ENCODE measurements at regions not wholly inside any gene's neighbourhood (a gene's known extent, or its start where the extent isn't known, plus 50 kb on each side); places are given as distances from the start of the nearest gene placed in this dataset.
"Not testable (repeated sequence)": the region's sequence is repeated elsewhere in the genome, so short reads cannot be mapped to it uniquely, and the experiment has no call there.

DNA sequence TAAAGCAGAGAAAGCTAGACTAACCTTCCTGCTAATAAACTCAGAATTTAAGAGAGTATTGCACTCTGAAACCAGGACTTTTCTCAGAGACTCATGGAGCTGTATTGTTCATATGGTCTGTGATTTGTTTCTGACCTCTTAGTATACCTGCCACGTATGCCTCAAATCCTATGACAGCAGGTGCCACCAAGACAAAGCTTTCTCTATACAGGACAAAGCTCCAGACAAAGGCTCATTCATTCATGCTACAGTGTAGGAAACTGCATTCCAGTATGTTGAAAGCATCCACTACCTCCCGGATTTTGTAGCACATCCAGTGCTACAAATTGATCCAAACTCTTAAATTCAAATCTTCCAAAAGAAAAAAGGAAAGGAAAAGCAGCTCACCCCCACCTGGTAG lies 178.3 kb downstream of the CHIC2 start:
- Mint-ChIP-seq H3K36me3 (ENCODE audit: insufficient read depth) (no peaks in the 10 kb centered on the region), H3K27me3 (peaks cover 16 to 24% of the 10 kb centered on the region in 2 donors), H3K9me3 (no peaks in the 10 kb centered on the region), H3K27ac (no peak overlapping the region), H3K4me3 (no peak overlapping the region), H3K4me1 (ENCODE audit: low read depth in 2 of 2) (no peaks in the 10 kb centered on the region)
- DNase-seq (no peak), ATAC-seq (replicated peaks) (no peak)

DNA sequence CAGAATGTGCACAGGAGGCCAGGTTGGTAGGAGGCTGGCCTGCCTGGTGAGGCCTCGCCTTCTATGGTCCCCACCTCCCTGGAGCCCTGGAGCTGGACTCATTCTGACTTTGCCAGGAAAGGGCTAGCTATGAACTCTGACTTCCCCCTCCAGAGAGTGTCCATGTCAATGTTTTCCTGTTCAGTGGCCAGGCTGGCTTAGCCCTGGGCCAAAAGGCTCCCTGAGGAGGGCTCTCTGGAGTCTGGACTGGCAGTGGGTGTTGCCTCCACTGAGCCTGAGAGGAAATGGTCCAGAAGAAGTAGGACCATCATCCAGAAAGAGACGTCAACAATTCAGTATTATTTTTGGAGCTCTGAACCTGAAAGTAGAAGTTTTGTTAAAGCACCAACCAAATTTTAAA lies 178.7 kb downstream of the CHIC2 start:
- DNase-seq = no peak
- no peaks in the 10 kb centered on the region for H3K4me1 Mint-ChIP-seq (ENCODE audit: low read depth in 2 of 2)
- H3K4me3 Mint-ChIP-seq = no peak overlapping the region
- H3K27me3 Mint-ChIP-seq = peaks cover 16 to 20% of the 10 kb centered on the region in 2 donors
- H3K36me3 Mint-ChIP-seq (ENCODE audit: insufficient read depth) = no peaks in the 10 kb centered on the region
- H3K27ac Mint-ChIP-seq = no peak overlapping the region
- ATAC-seq (replicated peaks) = no peak
- H3K9me3 Mint-ChIP-seq = no peaks in the 10 kb centered on the region

DNA sequence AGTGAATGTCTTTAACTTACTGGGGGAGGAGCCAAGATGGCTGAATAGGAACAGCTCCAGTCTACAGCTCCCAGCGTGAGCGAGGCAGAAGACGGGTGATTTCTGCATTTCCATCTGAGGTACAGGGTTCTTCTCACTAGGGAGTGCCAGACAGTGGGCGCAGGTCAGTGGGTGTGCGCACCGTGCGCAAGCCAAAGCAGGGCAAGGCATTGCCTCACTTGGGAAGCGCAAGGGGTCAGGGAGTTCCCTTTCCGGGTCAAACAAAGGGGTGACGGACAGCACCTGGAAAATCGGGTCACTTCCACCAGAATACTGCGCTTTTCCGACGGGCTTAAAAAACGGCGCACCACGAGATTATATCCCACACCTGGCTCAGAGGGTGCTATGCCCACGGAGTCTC lies 187.3 kb downstream of the CHIC2 start:
- H3K9me3 Mint-ChIP-seq; ATAC-seq (replicated peaks); H3K27ac Mint-ChIP-seq; DNase-seq; H3K4me1 Mint-ChIP-seq (ENCODE audit: low read depth in 2 of 2); H3K36me3 Mint-ChIP-seq (ENCODE audit: insufficient read depth); H3K4me3 Mint-ChIP-seq: not testable (repeated sequence)
- peaks cover 16 to 29% of the 10 kb centered on the region in 2 donors for H3K27me3 Mint-ChIP-seq

DNA sequence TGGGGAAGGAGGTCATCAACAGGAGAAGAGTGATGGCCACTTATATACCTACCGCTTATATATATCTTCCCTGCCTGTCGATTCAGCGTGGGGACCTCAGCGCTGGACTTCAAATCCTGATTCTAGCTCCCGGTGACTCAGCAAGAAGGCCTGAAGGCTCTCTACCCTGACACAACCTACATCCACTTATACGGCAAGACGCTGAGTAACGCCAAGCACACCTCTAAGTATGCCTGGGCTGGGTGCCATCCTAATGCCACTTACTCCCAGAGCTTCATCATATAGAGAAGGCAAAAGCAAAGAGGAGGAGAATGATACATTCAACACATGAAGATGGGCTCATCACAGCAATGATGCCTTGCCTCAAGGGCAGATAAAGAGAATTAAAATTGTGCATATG lies 198.3 kb downstream of the CHIC2 start:
- no peak for ATAC-seq (replicated peaks)
- no peaks in the 10 kb centered on the region for H3K36me3 Mint-ChIP-seq (ENCODE audit: insufficient read depth)
- no peak overlapping the region for H3K4me3 Mint-ChIP-seq
- no peaks in the 10 kb centered on the region for H3K4me1 Mint-ChIP-seq (ENCODE audit: low read depth in 2 of 2)
- H3K9me3 Mint-ChIP-seq = no peaks in the 10 kb centered on the region
- DNase-seq = no peak
- H3K27ac Mint-ChIP-seq = no peak overlapping the region
- peaks cover 6 to 11% of the 10 kb centered on the region in 2 donors for H3K27me3 Mint-ChIP-seq

DNA sequence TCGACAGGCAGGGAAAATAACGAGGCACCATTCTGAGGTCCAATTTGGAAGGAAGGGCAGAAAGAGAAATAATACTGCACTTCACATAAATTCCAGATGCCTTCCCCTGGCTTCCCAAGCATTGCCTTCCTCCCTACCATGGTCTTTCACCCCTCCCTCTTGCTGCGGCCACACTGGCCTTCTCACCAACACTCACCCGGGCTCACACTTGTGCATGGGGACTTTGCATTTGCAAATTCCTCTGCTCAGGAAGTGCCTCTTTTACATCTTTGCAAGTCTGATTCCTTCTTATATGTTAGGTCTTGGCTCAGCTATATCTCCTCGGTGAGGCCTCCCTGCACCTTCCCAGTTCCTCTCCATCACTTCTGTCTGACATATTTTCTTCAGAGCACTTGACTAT lies 199.4 kb downstream of the CHIC2 start:
- H3K27ac Mint-ChIP-seq = no peak overlapping the region
- H3K9me3 Mint-ChIP-seq = no peaks in the 10 kb centered on the region
- H3K4me1 Mint-ChIP-seq (ENCODE audit: low read depth in 2 of 2) = no peaks in the 10 kb centered on the region
- no peak for DNase-seq
- H3K36me3 Mint-ChIP-seq (ENCODE audit: insufficient read depth) = no peaks in the 10 kb centered on the region
- peaks cover 6 to 11% of the 10 kb centered on the region in 2 donors for H3K27me3 Mint-ChIP-seq
- no peak for ATAC-seq (replicated peaks)
- no peak overlapping the region for H3K4me3 Mint-ChIP-seq

DNA sequence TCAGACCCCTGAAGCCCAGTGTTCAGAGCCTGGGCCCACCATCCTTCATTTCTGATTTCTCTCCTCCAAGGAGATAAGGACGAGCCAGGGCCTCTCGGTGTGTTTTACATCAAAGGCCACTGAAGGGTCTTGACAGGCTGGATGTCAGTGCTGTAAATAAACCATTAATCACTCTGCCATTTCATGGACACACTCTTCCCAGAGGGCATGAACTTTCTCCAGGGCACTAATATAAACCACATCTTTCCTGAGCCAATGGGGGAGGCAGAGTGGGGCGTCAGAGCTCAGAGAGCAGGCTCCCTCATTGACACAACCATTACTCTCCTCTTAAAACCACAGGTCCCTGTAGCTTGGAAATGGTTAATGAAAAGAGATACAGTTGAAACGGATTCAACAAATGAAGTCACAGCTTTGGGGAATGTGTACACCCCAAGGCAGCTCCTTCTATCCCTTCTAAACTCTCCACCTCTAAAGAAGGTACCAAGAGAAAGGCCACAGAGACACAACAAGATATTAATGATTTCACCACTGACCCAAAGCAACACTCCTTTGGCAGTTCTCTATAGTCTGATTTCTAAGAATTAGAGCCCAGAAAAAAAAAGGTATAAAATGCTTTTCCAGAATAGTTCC lies 200.6 kb downstream of the CHIC2 start:
- Mint-ChIP-seq H3K9me3 (no peaks in the 10 kb centered on the region), H3K36me3 (ENCODE audit: insufficient read depth) (no peaks in the 10 kb centered on the region), H3K27ac (no peak overlapping the region), H3K4me1 (ENCODE audit: low read depth in 2 of 2) (no peaks in the 10 kb centered on the region), H3K27me3 (peaks cover 6 to 16% of the 10 kb centered on the region in 2 donors), H3K4me3 (no peak overlapping the region)
- DNase-seq (no peak), ATAC-seq (replicated peaks) (no peak)

DNA sequence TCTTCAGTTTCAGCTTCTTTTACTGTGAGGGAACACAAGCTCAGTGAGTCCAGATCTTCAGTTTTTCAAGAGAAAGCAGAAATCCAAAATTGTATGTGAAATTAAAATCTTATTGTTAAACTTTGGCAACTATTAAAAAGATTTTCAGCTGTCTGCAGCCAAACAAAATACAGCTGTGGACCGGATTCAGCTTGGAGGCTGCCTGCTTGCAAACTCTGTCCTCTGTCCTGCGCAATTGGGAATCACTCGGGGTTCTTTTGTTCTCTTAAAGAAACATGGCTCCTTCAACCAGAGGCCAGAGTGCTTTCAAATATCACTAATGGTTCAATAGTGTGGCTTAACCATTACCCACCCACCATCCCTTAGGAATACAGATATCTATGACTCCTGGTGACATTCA lies 201.2 kb downstream of the CHIC2 start:
- Mint-ChIP-seq H3K4me3 (no peak overlapping the region), H3K27me3 (peaks cover 6 to 16% of the 10 kb centered on the region in 2 donors), H3K27ac (no peak overlapping the region), H3K36me3 (ENCODE audit: insufficient read depth) (no peaks in the 10 kb centered on the region), H3K9me3 (no peaks in the 10 kb centered on the region), H3K4me1 (ENCODE audit: low read depth in 2 of 2) (no peaks in the 10 kb centered on the region)
- DNase-seq (no peak), ATAC-seq (replicated peaks) (no peak)

DNA sequence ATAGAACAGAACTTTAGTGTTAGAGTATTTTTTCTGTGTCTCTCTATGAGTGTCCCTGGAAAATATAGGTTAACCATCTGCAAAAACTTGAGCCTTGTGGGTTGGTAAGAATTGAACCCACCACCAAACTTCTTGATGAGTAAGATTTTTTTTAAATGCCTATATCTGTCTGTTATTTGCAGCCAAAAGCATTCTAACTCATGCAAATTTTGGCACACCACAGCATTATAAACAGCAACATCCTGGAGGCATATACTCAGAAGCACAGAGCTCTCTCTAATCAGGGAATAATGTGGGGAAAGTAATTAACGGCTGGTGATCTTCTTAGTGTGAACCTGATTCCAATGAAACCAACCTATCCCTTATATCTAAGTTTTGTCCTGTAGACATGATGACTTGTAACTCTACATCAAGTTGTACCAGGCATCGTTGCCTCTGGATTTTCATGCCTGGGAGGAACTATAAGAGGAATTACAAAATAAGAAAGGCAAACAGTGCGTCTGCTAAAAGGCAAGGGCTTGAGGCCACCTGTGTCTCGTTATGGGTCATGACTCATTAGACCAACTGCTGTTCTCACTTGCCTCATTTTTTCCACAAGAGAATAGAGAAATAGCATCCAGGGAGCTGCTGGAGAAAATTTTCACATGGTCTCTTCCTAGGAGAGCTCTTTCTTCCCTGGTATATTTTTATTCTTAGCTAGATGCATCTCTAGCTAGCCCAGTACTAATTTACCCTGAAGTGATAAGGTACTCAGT lies 202.4 kb downstream of the CHIC2 start:
- Mint-ChIP-seq H3K4me3 (no peak overlapping the region), H3K9me3 (no peaks in the 10 kb centered on the region), H3K36me3 (ENCODE audit: insufficient read depth) (no peaks in the 10 kb centered on the region), H3K27me3 (peaks cover 6 to 16% of the 10 kb centered on the region in 2 donors), H3K4me1 (ENCODE audit: low read depth in 2 of 2) (no peaks in the 10 kb centered on the region), H3K27ac (no peak overlapping the region)
- ATAC-seq (replicated peaks) (no peak), DNase-seq (no peak)

DNA sequence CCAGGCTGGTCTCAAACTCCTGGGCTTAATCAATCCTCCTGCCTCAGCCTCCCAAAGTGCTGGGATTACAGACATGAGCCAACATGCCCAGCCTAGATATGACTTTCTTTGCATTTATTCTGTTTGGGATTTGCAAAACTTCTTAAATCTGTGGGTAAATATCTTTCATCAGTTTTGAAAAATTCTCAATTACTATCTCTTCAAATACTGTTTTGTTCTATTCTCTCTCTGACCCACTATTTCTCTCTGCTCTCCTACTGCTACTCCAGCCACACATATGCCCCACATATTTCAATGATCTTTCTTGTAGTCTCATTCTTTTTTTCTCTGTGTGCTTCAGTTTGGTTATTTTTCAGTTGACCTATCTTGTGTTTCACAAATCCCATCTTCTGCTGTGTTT lies 205.1 kb downstream of the CHIC2 start:
- no peak overlapping the region for H3K27ac Mint-ChIP-seq
- H3K4me1 Mint-ChIP-seq (ENCODE audit: low read depth in 2 of 2) = no peaks in the 10 kb centered on the region
- H3K4me3 Mint-ChIP-seq = no peak overlapping the region
- DNase-seq (no peak), ATAC-seq (replicated peaks) (no peak)
- H3K9me3 Mint-ChIP-seq = no peaks in the 10 kb centered on the region
- H3K27me3 Mint-ChIP-seq = peaks cover 0 to 10% of the 10 kb centered on the region in 2 donors
- no peaks in the 10 kb centered on the region for H3K36me3 Mint-ChIP-seq (ENCODE audit: insufficient read depth)

DNA sequence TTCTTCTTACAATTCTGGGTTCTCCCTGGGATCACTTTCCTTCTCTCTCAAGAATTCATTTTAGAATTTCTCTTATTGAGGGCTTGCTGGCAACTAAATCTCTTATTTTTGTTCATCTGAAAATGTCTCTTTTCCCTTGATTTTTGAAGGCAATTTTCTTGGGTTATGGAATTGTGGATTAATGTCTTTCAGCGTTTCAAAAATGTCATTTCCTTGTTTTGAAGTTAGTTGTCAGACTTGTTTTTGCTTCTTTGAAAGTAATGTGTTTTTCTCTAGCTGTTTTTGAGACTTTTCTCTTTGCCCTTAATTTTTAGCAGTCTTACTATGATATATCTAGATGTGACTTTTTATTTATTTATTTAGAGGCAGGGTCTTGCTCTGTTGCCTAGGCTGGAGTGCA lies 205.7 kb downstream of the CHIC2 start:
- DNase-seq (no peak), ATAC-seq (replicated peaks) (no peak)
- Mint-ChIP-seq H3K9me3 (no peaks in the 10 kb centered on the region), H3K4me1 (ENCODE audit: low read depth in 2 of 2) (no peaks in the 10 kb centered on the region), H3K4me3 (no peak overlapping the region), H3K36me3 (ENCODE audit: insufficient read depth) (no peaks in the 10 kb centered on the region), H3K27me3 (peaks cover 0 to 10% of the 10 kb centered on the region in 2 donors), H3K27ac (no peak overlapping the region)

DNA sequence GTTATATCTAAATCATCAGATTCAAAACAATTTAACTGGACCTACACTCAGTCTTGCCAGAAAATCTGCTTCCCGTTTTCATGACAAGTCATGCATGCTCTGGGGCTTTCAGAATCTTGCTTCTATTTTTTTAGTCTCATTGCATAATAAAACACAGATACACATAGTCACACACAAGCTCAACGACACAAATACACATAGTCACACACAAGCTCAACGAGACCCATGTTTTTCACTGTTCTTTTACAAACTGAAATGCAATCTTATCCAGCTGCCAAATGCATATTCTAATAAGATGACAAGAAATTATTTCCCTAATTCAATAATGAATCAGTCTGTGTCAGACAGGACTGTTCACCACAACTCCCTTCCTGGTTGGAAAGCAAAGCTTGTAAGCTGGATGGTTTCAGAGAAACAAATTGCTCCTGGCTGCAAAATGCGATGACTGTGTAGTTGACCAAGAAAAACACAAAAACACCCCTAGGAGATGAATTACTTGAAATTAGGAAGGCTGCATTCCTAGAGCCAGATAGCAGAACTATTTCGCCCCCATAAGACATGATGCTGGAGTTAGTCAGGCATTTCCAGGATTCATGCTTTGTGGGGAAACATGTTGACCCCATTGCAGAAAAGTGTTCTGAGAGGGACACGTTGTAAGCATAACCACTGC lies 208.7 kb downstream of the CHIC2 start:
- no peak overlapping the region for H3K4me3 Mint-ChIP-seq
- no peak for ATAC-seq (replicated peaks)
- DNase-seq = no peak
- peaks cover 0 to 5% of the 10 kb centered on the region in 2 donors for H3K27me3 Mint-ChIP-seq
- H3K4me1 Mint-ChIP-seq (ENCODE audit: low read depth in 2 of 2) = no peaks in the 10 kb centered on the region
- H3K9me3 Mint-ChIP-seq = no peaks in the 10 kb centered on the region
- no peak overlapping the region for H3K27ac Mint-ChIP-seq
- no peaks in the 10 kb centered on the region for H3K36me3 Mint-ChIP-seq (ENCODE audit: insufficient read depth)

DNA sequence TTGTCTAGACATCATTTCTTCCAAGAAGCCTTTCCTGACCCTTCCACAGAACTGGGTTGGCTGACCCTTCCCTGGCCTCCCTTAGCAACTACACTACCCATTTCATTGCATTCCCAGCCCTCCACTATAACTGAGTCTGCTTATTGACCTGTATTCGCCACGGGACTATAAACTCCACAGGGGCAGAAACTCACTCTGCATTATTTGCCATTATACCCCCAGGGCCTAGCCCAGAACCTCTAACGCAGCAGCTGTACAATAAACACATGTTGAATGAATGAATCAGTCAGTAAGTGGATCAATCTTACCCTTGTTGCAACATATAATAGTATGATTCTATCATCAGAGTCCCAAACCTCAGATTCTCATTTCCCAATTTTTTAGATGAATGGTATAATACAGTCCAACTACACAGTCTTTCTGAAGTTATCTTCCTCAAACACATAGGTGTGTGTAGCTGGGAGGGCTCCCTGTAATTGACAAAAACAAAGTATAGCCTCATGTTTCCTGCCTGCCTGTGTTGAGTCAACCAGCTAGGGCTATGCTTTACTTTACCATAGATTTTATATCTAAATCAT lies 209.3 kb downstream of the CHIC2 start:
- Mint-ChIP-seq H3K4me3 (no peak overlapping the region), H3K36me3 (ENCODE audit: insufficient read depth) (no peaks in the 10 kb centered on the region), H3K27me3 (peaks cover 0 to 5% of the 10 kb centered on the region in 2 donors), H3K9me3 (no peaks in the 10 kb centered on the region), H3K4me1 (ENCODE audit: low read depth in 2 of 2) (no peaks in the 10 kb centered on the region), H3K27ac (no peak overlapping the region)
- no peak for ATAC-seq (replicated peaks)
- DNase-seq = no peak

DNA sequence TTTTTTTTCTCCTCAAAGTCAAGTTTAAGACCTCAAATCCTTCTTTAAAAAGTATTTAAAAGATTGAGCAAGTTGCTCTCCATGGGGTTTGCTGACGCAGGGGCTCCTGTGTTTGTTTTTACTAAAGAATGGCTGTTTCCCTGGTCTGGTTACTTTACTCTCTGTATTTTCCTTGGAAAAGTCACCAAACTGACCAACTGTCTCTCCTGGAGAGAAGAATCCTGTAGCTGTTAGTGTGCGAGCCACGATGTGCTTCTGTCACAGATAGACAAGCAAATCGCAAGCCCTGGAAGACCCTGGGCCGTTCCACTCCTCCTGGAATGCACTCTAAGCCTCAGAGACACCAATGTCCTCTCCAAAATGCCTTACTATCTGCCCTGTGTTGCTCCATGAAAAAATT lies 212.1 kb downstream of the CHIC2 start:
- Mint-ChIP-seq H3K36me3 (ENCODE audit: insufficient read depth) (no peaks in the 10 kb centered on the region), H3K27me3 (no peaks in the 10 kb centered on the region), H3K4me1 (ENCODE audit: low read depth in 2 of 2) (no peaks in the 10 kb centered on the region), H3K9me3 (no peaks in the 10 kb centered on the region), H3K4me3 (no peak overlapping the region), H3K27ac (no peak overlapping the region)
- no peak for ATAC-seq (replicated peaks)
- DNase-seq = no peak

DNA sequence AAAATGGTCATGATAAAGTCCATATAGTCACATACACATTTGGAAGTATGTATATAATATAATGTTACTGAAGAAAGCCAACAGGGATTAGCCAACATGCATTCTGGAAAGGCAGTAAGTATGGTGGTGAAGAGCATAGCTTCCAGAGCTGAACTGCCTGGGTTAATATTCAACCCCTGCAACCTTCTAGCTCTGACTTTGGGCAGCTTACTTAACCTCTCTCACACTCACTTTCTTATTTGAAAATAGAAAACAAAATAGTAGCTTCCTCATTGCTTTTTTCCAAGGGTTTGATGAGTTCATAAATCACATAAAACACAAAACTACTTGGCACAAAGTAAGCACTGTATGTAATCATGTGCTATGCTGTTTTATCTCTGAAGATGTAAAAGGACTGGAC lies 216.4 kb downstream of the CHIC2 start:
- no peak overlapping the region for H3K4me3 Mint-ChIP-seq
- H3K9me3 Mint-ChIP-seq = no peaks in the 10 kb centered on the region
- H3K27me3 Mint-ChIP-seq = peaks cover 0 to 2% of the 10 kb centered on the region in 2 donors
- H3K27ac Mint-ChIP-seq = no peak overlapping the region
- H3K4me1 Mint-ChIP-seq (ENCODE audit: low read depth in 2 of 2) = no peaks in the 10 kb centered on the region
- no peaks in the 10 kb centered on the region for H3K36me3 Mint-ChIP-seq (ENCODE audit: insufficient read depth)
- no peak for DNase-seq
- no peak for ATAC-seq (replicated peaks)

Measured in effector memory CD8-positive, alpha-beta T cell (primary cell).